H1 (cell line): ENCODE measurements at regions not wholly inside any gene's neighbourhood (a gene's known extent, or its start where the extent isn't known, plus 50 kb on each side); places are given as distances from the start of the nearest gene placed in this dataset.

Source experiments
- CTCF ChIA-PET: fragments of 300-600 bp; sonication (Branson Sonifier 250); formaldehyde crosslinking; loops from one replicate; lab custom pipeline; 2021; ENCODE audit not compliant: partially characterized antibody; lab: Charles Lee
- POLR2A ChIA-PET: fragments of 300-600 bp; sonication (Branson Sonifier 250); formaldehyde crosslinking; loops from one replicate; lab custom pipeline; 2021; ENCODE audit warnings: inconsistent platforms; ENCODE audit not compliant: partially characterized antibody; lab: Charles Lee
- DNase-seq, 2 experiments: peaks; one replicate each; pipeline versions ENCODE4 v3.0.0 to v3.0.0-alpha.2; 2010 to 2022; ENCODE audit warnings: low spot score in 2 of 2, low read depth in 1 of 2, mixed read lengths in 1 of 2
- FAIRE-seq: peaks from 2 replicates; lab custom pipeline; 2011; peaks lifted over from hg19 to GRCh38; lab: Jason Lieb, UNC
- H2AFZ ChIP-seq: 2 replicates; pipeline ENCODE4 v1.8.1; 2012; ENCODE audit warnings: low read length, inconsistent platforms
- H2AK5ac ChIP-seq: 2 replicates; pipeline ENCODE4 v1.6.1; 2013; ENCODE audit warnings: low read depth, low read length
- H2BK120ac ChIP-seq: replicated peaks from 2 replicates; pipeline ENCODE3; 2013; ENCODE audit warnings: low read depth, low read length, inconsistent platforms
- H2BK12ac ChIP-seq: 2 replicates; pipeline ENCODE4 v1.6.1; 2013; ENCODE audit warnings: low read depth, low read length
- H2BK15ac ChIP-seq: 2 replicates; pipeline ENCODE4 v1.6.1; 2013; ENCODE audit warnings: low read length
- H2BK20ac ChIP-seq: 2 replicates; pipeline ENCODE4 v1.6.1; 2013; ENCODE audit warnings: low read length
- H2BK5ac ChIP-seq: 2 replicates; pipeline ENCODE4 v1.6.1; 2013; ENCODE audit warnings: low read depth, low read length
- H3K14ac ChIP-seq: 2 replicates; pipeline ENCODE4 v1.6.1; 2013; ENCODE audit warnings: inconsistent platforms; ENCODE audit not compliant: insufficient read length
- H3K18ac ChIP-seq: 2 replicates; pipeline ENCODE4 v1.6.1; 2013; ENCODE audit warnings: low read length; ENCODE audit errors: extremely low read depth
- H3K23ac ChIP-seq: 2 replicates; pipeline ENCODE4 v1.6.1; 2013; ENCODE audit warnings: inconsistent platforms; ENCODE audit not compliant: insufficient read length
- H3K23me2 ChIP-seq: 2 replicates; pipeline ENCODE4 v1.6.1; 2013; ENCODE audit warnings: low read depth, low read length
- H3K27ac ChIP-seq: 2 replicates; pipeline ENCODE4 v1.6.1; 2011; ENCODE audit warnings: low read depth, low read length, inconsistent platforms
- H3K27me3 ChIP-seq, 4 experiments: replicated peaks in 1 of 4; 1 replicate in 1 of 4; 2 replicates in 3 of 4; pipeline versions ENCODE4 v1.6.1 to v1.8.1; 2011 to 2013; ENCODE audit warnings: low read length in 3 of 4, mild to moderate bottlenecking in 3 of 4, inconsistent platforms in 2 of 4, mixed read lengths in 2 of 4, moderate library complexity in 1 of 4; ENCODE audit not compliant: control insufficient read depth in 3 of 4, insufficient read depth in 3 of 4; ENCODE audit errors: extremely low read depth in 1 of 4
- H3K36me3 ChIP-seq, 4 experiments: 2 replicates each; pipeline versions ENCODE4 v1.6.1 to v1.8.1; 2011 to 2013; ENCODE audit warnings: mild to moderate bottlenecking in 4 of 4, low read length in 3 of 4, moderate library complexity in 2 of 4, control low read depth in 1 of 4, inconsistent platforms in 1 of 4; ENCODE audit not compliant: insufficient read depth in 4 of 4, control insufficient read depth in 2 of 4
- H3K4ac ChIP-seq: replicated peaks from 2 replicates; pipeline ENCODE3; 2013; ENCODE audit warnings: low read length, low read depth, mixed read lengths, inconsistent platforms; ENCODE audit not compliant: insufficient read length
- H3K4me1 ChIP-seq, 4 experiments: replicated peaks in 1 of 4; 1 replicate in 1 of 4; 2 replicates in 3 of 4; pipeline versions ENCODE4 v1.6.1 to v1.8.1; 2011 to 2013; ENCODE audit warnings: low read length in 3 of 4, inconsistent platforms in 2 of 4, mixed read lengths in 1 of 4; ENCODE audit not compliant: insufficient read depth in 4 of 4, control insufficient read depth in 3 of 4
- H3K4me2 ChIP-seq, 2 experiments: 2 replicates each; pipeline versions ENCODE4 v1.6.1 to v1.8.1; 2011 to 2013; ENCODE audit warnings: low read depth in 2 of 2, low read length in 2 of 2, control low read depth in 1 of 2, inconsistent platforms in 1 of 2, mild to moderate bottlenecking in 1 of 2; ENCODE audit not compliant: insufficient read depth in 1 of 2
- H3K4me3 ChIP-seq, 4 experiments: fragments of 200-600, 300-600 bp in 1 of 4; sonication (generic), shearing (Covaris generic), sonication (Bioruptor Twin) in 1 of 4; 2 replicates each; pipeline versions ENCODE4 v1.5.1 to v1.8.1; 2011 to 2016; ENCODE audit warnings: low read length in 4 of 4, low read depth in 3 of 4, control low read depth in 2 of 4, inconsistent platforms in 2 of 4, mild to moderate bottlenecking in 2 of 4, mixed read lengths in 1 of 4, moderate library complexity in 1 of 4; ENCODE audit not compliant: insufficient read depth in 2 of 4; ENCODE audit errors: extremely low read depth in 1 of 4
- H3K56ac ChIP-seq: replicated peaks from 2 replicates; pipeline ENCODE3; 2013; ENCODE audit warnings: low read depth, mild to moderate bottlenecking, mixed read lengths, low read length, inconsistent platforms; ENCODE audit not compliant: insufficient read length
- H3K79me1 ChIP-seq: 2 replicates; pipeline ENCODE4 v1.6.1; 2013; ENCODE audit warnings: low read depth, low read length, control low read depth
- H3K79me2 ChIP-seq, 2 experiments: 2 replicates each; pipeline versions ENCODE4 v1.6.1 to v1.8.1; 2012 to 2013; ENCODE audit warnings: low read length in 2 of 2, mild to moderate bottlenecking in 2 of 2, inconsistent platforms in 1 of 2; ENCODE audit not compliant: insufficient read depth in 2 of 2, control insufficient read depth in 1 of 2
- H3K9ac ChIP-seq, 4 experiments: replicated peaks in 1 of 4; 1 replicate in 1 of 4; 2 replicates in 3 of 4; pipeline versions ENCODE4 v1.6.1 to v1.8.1; 2011 to 2013; ENCODE audit warnings: low read depth in 3 of 4, low read length in 3 of 4, control low read depth in 2 of 4, mild to moderate bottlenecking in 2 of 4, moderate library complexity in 2 of 4, inconsistent platforms in 1 of 4; ENCODE audit errors: extremely low read depth in 1 of 4
- H3K9me3 ChIP-seq, 2 experiments: 2 replicates each; pipeline versions ENCODE4 v1.6.1 to v1.8.1; 2012 to 2013; ENCODE audit warnings: mild to moderate bottlenecking in 2 of 2, moderate library complexity in 2 of 2, control low read depth in 1 of 2, inconsistent platforms in 1 of 2, low read depth in 1 of 2, low read length in 1 of 2, mixed read lengths in 1 of 2; ENCODE audit not compliant: insufficient read depth in 2 of 2
- H4K20me1 ChIP-seq, 2 experiments: replicated peaks in 1 of 2; 2 replicates each; pipeline versions ENCODE3 to v1.8.1; 2011 to 2013; ENCODE audit warnings: inconsistent platforms in 2 of 2, low read length in 2 of 2, mild to moderate bottlenecking in 1 of 2; ENCODE audit not compliant: insufficient read depth in 2 of 2, control insufficient read depth in 1 of 2
- H4K5ac ChIP-seq: 2 replicates; pipeline ENCODE4 v1.6.1; 2013; ENCODE audit warnings: low read length, low read depth, mixed read lengths, inconsistent platforms; ENCODE audit not compliant: insufficient read length
- H4K8ac ChIP-seq: 2 replicates; pipeline ENCODE4 v1.8.0; 2013; ENCODE audit warnings: mild to moderate bottlenecking, moderate library complexity, low read length, inconsistent platforms; ENCODE audit not compliant: insufficient read depth; ENCODE audit errors: extremely low read depth
- H4K91ac ChIP-seq: replicated peaks from 2 replicates; pipeline ENCODE3; 2013; ENCODE audit warnings: low read length, mixed read lengths, inconsistent platforms; ENCODE audit not compliant: insufficient read length
- KDM5A ChIP-seq: fragments of 200-600 bp; IDR thresholded peaks from 2 replicates; pipeline ENCODE4 v1.7.1; 2012; ENCODE audit warnings: mild to moderate bottlenecking, low read length, inconsistent platforms, mixed read lengths
- WGBS, 2 experiments: shearing (Covaris generic) in 1 of 2; methylation state at CpG; one replicate each; pipeline versions ENCODE4 v1.1.6 to v1.1.7; 2013 to 2015; ENCODE audit warnings: low lambda C conversion rate in 2 of 2, mixed read lengths in 2 of 2, inconsistent platforms in 1 of 2, low coverage in 1 of 2, missing lambda C conversion rate in 1 of 2; ENCODE audit not compliant: insufficient replicate concordance in 2 of 2, insufficient coverage in 1 of 2, insufficient read length in 1 of 2; ENCODE audit errors: extremely low coverage in 1 of 2, missing lambda C conversion rate in 1 of 2; 5-methylcytosine and 5-hydroxymethylcytosine counted together

- POLR2A ChIA-PET, result no interaction called here
- Histone ChIP-seq H4K91ac (no peak overlapping the region), H3K14ac (no peak overlapping the region), H3K4me1 (no peaks in the 10 kb centered on the region), H3K9ac (no peak overlapping the region), H2BK12ac (no peak overlapping the region), H4K20me1 (no peaks in the 10 kb centered on the region), H4K5ac (no peak overlapping the region), H3K9me3 (no peaks in the 10 kb centered on the region), H3K23ac (no peak overlapping the region), H2AK5ac (no peak overlapping the region), H3K4me3 (no peak overlapping the region), H2BK20ac (no peak overlapping the region), H4K8ac (no peak overlapping the region), H3K27me3 (peaks cover 0 to 1% (median 0%) of the 10 kb centered on the region in 4 experiments; a peak in 1 of 7 replicates), H2BK15ac (no peak overlapping the region), H2BK5ac (no peak overlapping the region), H3K23me2 (no peaks in the 10 kb centered on the region), H3K56ac (no peak overlapping the region), H3K27ac (no peak overlapping the region), H3K4me2 (no peak overlapping the region), H2AFZ (no peak overlapping the region; the same call in 1 of the 2 replicates), H3K79me2 (no peaks in the 10 kb centered on the region), H3K4ac (no peak overlapping the region), H2BK120ac (no peak overlapping the region), H3K36me3 (no peaks in the 10 kb centered on the region), H3K79me1 (no peaks in the 10 kb centered on the region), H3K18ac (no peak overlapping the region)
- CTCF ChIA-PET, result interaction anchor here (1.9 kb wide), 1 partner anchor 252 kb away, joined by 5 read pairs; no protein-coding TSS in a partner anchor
- DNase-seq (no peak), FAIRE-seq (no peak)
- WGBS, 2 experiments, result 94% methylated on average over 9 of the region's 9 CpGs; no CpG with 5 or more reads in 1 of the 2 experiments
- no peak for TF ChIP-seq KDM5A
Observed at GRCh38 chr12:105672121-105672975, 341.9 kb downstream of the C12orf75 start.
